Right ventricle myocardium superior (tissue), 1 donor: ENCODE measurements at regions not wholly inside any gene's neighbourhood (a gene's known extent, or its start where the extent isn't known, plus 50 kb on each side); places are given as distances from the start of the nearest gene placed in this dataset.

ENCODE experiments used
- ATAC-seq: fragments of 200-7000 bp; cut with Tn5 transposase; one replicate; pipeline ENCODE4 v1.9.1; 2020; ENCODE audit warnings: mild to moderate bottlenecking; ENCODE audit not compliant: poor library complexity
- DNase-seq: peaks from one replicate; pipeline ENCODE4 v3.0.0-alpha.2; 2020
- intact Hi-C: fragments of 100-400 bp; cut with DNase I; formaldehyde crosslinking; loops from one replicate; pipeline ENCODE4 v1.11.2; 2022
- donor health status: DM: no; HTN: yes; CAD: no; lungs with severe emphysema.

- no peak for DNase-seq
- no peak for ATAC-seq
- intact Hi-C loops: no loop called here
These were observed 1129.0 kb upstream of the TENM4 start for GRCh38 chr11:80569832-80570231.

DNA sequence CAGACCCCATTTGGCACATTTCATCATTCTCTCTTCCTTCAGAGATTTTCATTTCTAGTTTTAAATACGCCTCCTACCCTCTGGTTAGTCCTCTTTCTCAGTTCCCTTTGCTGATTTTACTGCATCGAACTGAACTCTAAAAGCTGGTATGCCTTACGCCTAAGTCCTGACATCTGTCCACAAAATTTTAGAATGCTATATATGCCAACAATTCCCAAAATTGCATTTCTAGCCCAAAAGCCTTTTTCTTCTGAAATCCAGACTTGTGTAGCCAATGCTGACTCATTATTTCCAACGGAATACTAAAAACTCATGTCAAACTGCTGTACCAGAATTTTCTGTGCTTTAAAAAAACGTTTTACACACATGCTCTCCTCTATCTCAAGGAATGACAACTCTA, 1124.4 kb upstream of the TENM4 start:
- intact Hi-C loops: no loop called here
- DNase-seq (no peak), ATAC-seq (no peak)

- DNase-seq (no peak), ATAC-seq (no peak)
- intact Hi-C loops: no loop called here
These were observed 1121.8 kb upstream of the TENM4 start for GRCh38 chr11:80562523-80563125.

DNA sequence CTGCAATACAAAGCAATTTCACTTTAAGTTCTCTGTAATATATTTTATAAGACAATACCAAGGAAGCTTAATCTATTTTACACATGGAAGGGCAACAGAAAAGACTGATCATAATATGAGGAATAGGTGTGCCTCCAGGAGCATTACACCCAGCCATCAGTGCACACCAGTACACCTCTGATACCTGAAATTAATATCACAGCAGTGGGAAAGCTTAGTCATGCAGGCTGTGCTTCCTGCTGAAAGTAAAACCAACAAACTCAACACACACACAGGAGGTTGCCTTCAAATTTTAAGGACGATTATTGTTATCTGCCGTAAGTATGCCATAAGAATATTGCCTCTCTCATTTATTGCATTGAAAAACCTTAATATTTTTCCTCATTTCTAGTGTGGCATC, 1119.1 kb upstream of the TENM4 start:
- DNase-seq (no peak), ATAC-seq (no peak)
- intact Hi-C loops: no loop called here

- ATAC-seq: no peak
- DNase-seq: no peak
- intact Hi-C loops: no loop called here
These were observed 1112.7 kb upstream of the TENM4 start for GRCh38 chr11:80553565-80553964.

GRCh38 chr11:80542704-80543103, 1101.9 kb upstream of the TENM4 start:
- ATAC-seq: no peak
- no peak for DNase-seq
- intact Hi-C loops: no loop called here

DNA sequence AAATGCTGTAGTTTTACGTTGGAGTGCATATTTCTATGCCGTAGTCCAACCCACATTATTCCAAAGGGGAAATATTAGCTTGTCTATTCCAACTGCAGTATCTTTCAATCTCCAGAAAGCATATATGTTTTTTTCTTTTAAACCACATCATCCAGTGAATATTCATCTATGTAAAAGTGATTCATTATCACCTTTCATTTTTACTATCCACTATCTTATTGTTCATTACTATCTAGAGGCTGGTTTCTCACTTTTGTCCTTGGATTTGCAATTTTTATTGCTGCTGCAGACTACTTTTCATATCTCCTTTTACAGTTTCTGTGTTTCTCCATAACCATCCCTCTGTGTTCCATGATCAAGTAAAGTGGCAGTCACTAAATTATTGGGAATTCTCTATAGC, 1097.2 kb upstream of the TENM4 start:
- intact Hi-C loops: no loop called here
- DNase-seq (no peak), ATAC-seq (no peak)

GRCh38 chr11:80533463-80533862, 1092.6 kb upstream of the TENM4 start:
- DNase-seq (no peak), ATAC-seq (no peak)
- intact Hi-C loops: no loop called here

- DNase-seq (no peak), ATAC-seq (no peak)
- intact Hi-C loops: no loop called here
These were observed 1091.9 kb upstream of the TENM4 start for GRCh38 chr11:80532633-80533232.

DNA sequence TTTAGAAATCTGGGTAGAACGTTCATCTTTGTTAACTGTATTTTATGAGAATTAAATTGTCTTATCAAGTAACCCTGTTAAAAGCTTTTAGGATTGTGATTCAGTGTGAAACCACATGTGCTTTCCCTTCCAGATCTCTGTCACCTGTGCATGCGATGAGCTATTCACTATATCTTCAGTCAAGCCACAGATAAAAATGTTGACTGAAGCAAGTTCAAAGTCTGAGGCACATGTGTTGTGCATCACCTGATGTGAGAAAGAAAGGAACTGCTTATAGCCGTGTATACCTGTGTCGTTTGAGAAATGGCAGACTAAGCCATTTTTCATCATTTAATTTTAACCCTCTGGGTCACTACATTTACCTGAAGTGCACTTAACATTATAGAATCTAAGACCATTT, 1088.9 kb upstream of the TENM4 start:
- no peak for DNase-seq
- intact Hi-C loops: no loop called here
- no peak for ATAC-seq

DNA sequence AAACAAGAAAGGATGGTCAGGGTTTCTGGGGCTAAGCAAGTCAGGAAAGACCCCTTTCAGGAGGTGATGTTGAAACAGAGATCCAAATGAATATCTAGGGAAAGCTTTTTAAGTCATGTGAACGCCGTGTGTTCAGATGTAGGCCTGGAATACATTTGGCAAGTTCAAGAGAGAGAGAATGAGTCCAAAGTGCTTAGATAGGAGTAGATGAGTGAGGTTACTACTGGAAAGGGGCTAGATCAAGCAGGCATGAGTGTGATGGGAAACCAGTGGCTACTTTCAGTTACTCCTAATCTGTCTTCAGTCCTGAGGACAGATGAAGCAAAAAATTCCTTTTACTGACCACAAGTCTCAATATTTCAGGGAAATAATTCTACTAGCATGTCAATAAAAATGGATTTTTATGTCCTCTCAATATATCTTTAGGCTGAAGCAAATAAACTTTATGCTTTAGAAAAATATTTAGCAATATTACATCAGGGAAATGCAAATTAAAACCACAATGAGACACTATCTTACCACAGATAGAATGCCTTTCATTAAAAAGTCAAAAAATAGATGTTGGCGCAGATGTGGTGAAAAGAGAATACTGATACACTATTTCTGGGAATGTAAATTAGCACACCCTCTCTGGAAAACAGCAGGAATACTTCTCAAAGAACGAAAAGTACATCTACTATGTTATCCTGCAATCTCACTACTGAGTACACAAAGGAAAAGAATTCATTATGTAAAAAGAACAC, 1085.0 kb upstream of the TENM4 start:
- ATAC-seq: no peak
- no peak for DNase-seq
- intact Hi-C loops: no loop called here

GRCh38 chr11:80524349-80524748, 1083.5 kb upstream of the TENM4 start:
- DNase-seq: no peak
- no peak for ATAC-seq
- intact Hi-C loops: no loop called here

- intact Hi-C loops: no loop called here
- DNase-seq: no peak
- no peak for ATAC-seq
These were observed 1082.2 kb upstream of the TENM4 start for GRCh38 chr11:80523057-80523456.

- no peak for ATAC-seq
- DNase-seq: no peak
- intact Hi-C loops: no loop called here
These were observed 1080.8 kb upstream of the TENM4 start for GRCh38 chr11:80521592-80521991.

- ATAC-seq (no peak), DNase-seq (no peak)
- intact Hi-C loops: no loop called here
These were observed 1079.7 kb upstream of the TENM4 start for GRCh38 chr11:80520507-80520887.

- intact Hi-C loops: no loop called here
These were observed 1079.0 kb upstream of the TENM4 start for GRCh38 chr11:80519596-80520506.

GRCh38 chr11:80517701-80518100, 1076.9 kb upstream of the TENM4 start:
- DNase-seq: no peak
- ATAC-seq: no peak
- intact Hi-C loops: no loop called here

More at GRCh38 chr11:80519596-80520506, 1079.0 kb upstream of the TENM4 start:
- DNase-seq: no peak
- ATAC-seq: no peak

DNA sequence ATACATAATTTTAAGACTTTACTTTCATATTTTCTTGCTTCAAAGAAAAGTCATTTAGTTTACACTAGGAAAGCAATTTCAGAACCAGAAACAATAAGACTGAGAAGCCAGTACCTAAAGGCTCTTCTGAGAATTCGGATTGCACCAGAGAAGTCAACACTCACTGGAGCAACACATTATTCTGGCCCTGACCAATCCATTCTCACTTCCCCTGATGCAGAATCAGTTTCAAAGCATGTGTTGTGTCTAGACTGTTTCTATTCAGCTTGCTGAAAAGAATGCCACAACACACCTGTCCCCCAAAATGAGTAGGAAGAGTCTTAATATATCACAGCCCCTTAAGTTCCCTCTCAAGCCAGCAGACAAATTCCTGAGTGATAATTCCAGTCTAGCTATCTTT, 1074.3 kb upstream of the TENM4 start:
- no peak for ATAC-seq

GRCh38 chr11:80512491-80512890, 1071.7 kb upstream of the TENM4 start:
- intact Hi-C loops: no loop called here
- DNase-seq: no peak
- ATAC-seq: no peak

More for the DNA sequence above, 1074.3 kb upstream of the TENM4 start:
- intact Hi-C loops: no loop called here
- DNase-seq: no peak
